RWPE1 (cell line): ENCODE measurements at regions not wholly inside any gene's neighbourhood (a gene's known extent, or its start where the extent isn't known, plus 50 kb on each side); places are given as distances from the start of the nearest gene placed in this dataset.
"Not testable (repeated sequence)": the region's sequence is repeated elsewhere in the genome, so short reads cannot be mapped to it uniquely, and the experiment has no call there.

Experiments
- CTCF ChIA-PET: fragments of 350-600 bp; sonication (Branson Sonifier 250); formaldehyde crosslinking; extraction: SDS; loops from one replicate; lab custom pipeline; 2021; lab: Yijun Ruan, JAX
- POLR2A ChIA-PET: fragments of 400-600 bp; formaldehyde crosslinking; extraction: SDS; loops from one replicate; lab custom pipeline; 2020; ENCODE audit warnings: antibody characterized with exemption; ENCODE audit not compliant: low non-redundant PET; lab: Yijun Ruan, JAX
- DNase-seq: peaks from one replicate; pipeline ENCODE4 v3.0.0; 2012; ENCODE audit warnings: low spot score
- H3K27ac ChIP-seq: fragments of 450-650 bp; 2 replicates; pipeline ENCODE4 v1.5.1; 2017
- CTCF ChIP-seq: fragments of 450-650 bp; conservative IDR thresholded peaks from 2 replicates; pipeline ENCODE4 v1.5.1; 2017; ENCODE audit warnings: low read depth, mild to moderate bottlenecking

GRCh38 chr1:67545364-67545763 lies 115.2 kb upstream of the SERBP1 start:
- ChIA-PET POLR2A (no interaction called here), CTCF (interaction anchor here (0.9 to 1.3 kb wide), 3 partner anchors 10 to 16 kb away, joined by 3 to 4 read pairs (median 4); no protein-coding TSS in a partner anchor)
- TF ChIP-seq CTCF: no peak
- H3K27ac ChIP-seq: no peak overlapping the region
- DNase-seq: no peak

GRCh38 chr1:67551375-67551774 lies 121.2 kb upstream of the SERBP1 start:
- TF ChIP-seq CTCF: no peak
- ChIA-PET POLR2A (no interaction called here), CTCF (interaction anchor here (0.6 kb wide), 1 partner anchor 16 kb away, joined by 3 read pairs; no protein-coding TSS in a partner anchor)
- DNase-seq: no peak
- no peak overlapping the region for H3K27ac ChIP-seq

GRCh38 chr1:67552336-67552759 lies 122.1 kb upstream of the SERBP1 start:
- H3K27ac ChIP-seq: no peak overlapping the region
- CTCF ChIA-PET: interaction anchor here (0.5 to 1.5 kb wide), 3 partner anchors 9 to 202 kb away, joined by 3 to 6 read pairs (median 4); no protein-coding TSS in a partner anchor
- DNase-seq: no peak
- POLR2A ChIA-PET: no interaction called here
- no peak for TF ChIP-seq CTCF

- CTCF ChIA-PET: interaction anchor here (0.5 kb wide), 1 partner anchor 382 kb away, joined by 3 read pairs; no protein-coding TSS in a partner anchor
- H3K27ac ChIP-seq, DNase-seq, POLR2A ChIA-PET: not testable (repeated sequence)
Observed at GRCh38 chr1:67554204-67554603, 124.0 kb upstream of the SERBP1 start.

GRCh38 chr1:67555461-67556296 lies 125.5 kb upstream of the SERBP1 start:
- no peak for TF ChIP-seq CTCF
- ChIA-PET POLR2A (no interaction called here), CTCF (interaction anchor here (0.6 to 1.2 kb wide), 4 partner anchors 8 to 325 kb away, joined by 3 to 4 read pairs (median 4); no protein-coding TSS in a partner anchor)
- no peak overlapping the region for H3K27ac ChIP-seq
- DNase-seq: no peak

GRCh38 chr1:67556297-67556900 lies 126.2 kb upstream of the SERBP1 start:
- POLR2A ChIA-PET: no interaction called here
- CTCF ChIA-PET: interaction anchor here (0.6 to 1.2 kb wide), 5 partner anchors 9 to 326 kb away, joined by 3 to 4 read pairs (median 4); no protein-coding TSS in a partner anchor
- DNase-seq: no peak
- no peak for TF ChIP-seq CTCF
- H3K27ac ChIP-seq: no peak overlapping the region
